Stimulated activated naive CD4-positive, alpha-beta T cell (primary cell): ENCODE measurements at regions not wholly inside any gene's neighbourhood (a gene's known extent, or its start where the extent isn't known, plus 50 kb on each side); places are given as distances from the start of the nearest gene placed in this dataset.

Source experiments
- DNase-seq, 6 experiments: peaks; one replicate each; lab custom pipeline; 2025; lab: John Stamatoyannopoulos, UW

- no peak for DNase-seq
These were observed 68.3 kb downstream of the CHST1 start for GRCh38 chr11:45597097-45597496.

GRCh38 chr11:45596571-45596970, 68.9 kb downstream of the CHST1 start:
- DNase-seq: no peak

GRCh38 chr11:45593992-45594391, 71.4 kb downstream of the CHST1 start:
- no peak for DNase-seq

- no peak for DNase-seq
These were observed 72.8 kb downstream of the CHST1 start for GRCh38 chr11:45592636-45593035.

GRCh38 chr11:45590743-45591142, 74.7 kb downstream of the CHST1 start:
- DNase-seq: no peak

- no peak for DNase-seq
These were observed 80.2 kb downstream of the CHST1 start for GRCh38 chr11:45585205-45585604.

- DNase-seq: no peak
These were observed 81.3 kb downstream of the CHST1 start for GRCh38 chr11:45583981-45584566.

- no peak for DNase-seq
These were observed 85.0 kb downstream of the CHST1 start for GRCh38 chr11:45580399-45580798.

- no peak for DNase-seq
These were observed 87.1 kb downstream of the CHST1 start for GRCh38 chr11:45578316-45578715.

- DNase-seq: no peak
These were observed 87.7 kb downstream of the CHST1 start for GRCh38 chr11:45577752-45578151.

GRCh38 chr11:45576461-45577215, 88.8 kb downstream of the CHST1 start:
- no peak for DNase-seq

- DNase-seq: no peak
These were observed 91.7 kb downstream of the CHST1 start for GRCh38 chr11:45573728-45574127.

GRCh38 chr11:45572354-45573123, 92.9 kb downstream of the CHST1 start:
- DNase-seq: no peak

- DNase-seq: no peak
These were observed 95.6 kb downstream of the CHST1 start for GRCh38 chr11:45569776-45570175.

GRCh38 chr11:45568049-45568448, 97.4 kb downstream of the CHST1 start:
- DNase-seq: no peak

- DNase-seq: no peak
These were observed 99.9 kb downstream of the CHST1 start for GRCh38 chr11:45565446-45565988.

- DNase-seq: no peak
These were observed 101.6 kb downstream of the CHST1 start for GRCh38 chr11:45563810-45564209.

- no peak for DNase-seq
These were observed 102.3 kb downstream of the CHST1 start for GRCh38 chr11:45563171-45563570.

GRCh38 chr11:45560913-45561281, 104.5 kb downstream of the CHST1 start:
- DNase-seq: no peak

GRCh38 chr11:45560155-45560912, 105.1 kb downstream of the CHST1 start:
- no peak for DNase-seq

GRCh38 chr11:45556851-45557707, 108.3 kb downstream of the CHST1 start:
- DNase-seq: no peak
